ENCODE measurements at regions not wholly inside any gene's neighbourhood (a gene's known extent, or its start where the extent isn't known, plus 50 kb on each side); places are given as distances from the start of the nearest gene placed in this dataset.

GRCh38 chr18:25843791-25844190 is 246.6 kb downstream of the SS18 start:
- Histone ChIP-seq H3K27ac (ENCODE audit: insufficient read depth, low read length) (no peak overlapping the region), H3K9ac (ENCODE audit: insufficient read depth, low read length) (no peak overlapping the region), H3K9me3 (ENCODE audit: control insufficient read depth, insufficient read depth, low read depth, low read length) (no peaks in the 10 kb centered on the region), H3K4me3 (replicated peaks in 1 of 4; ENCODE audit: control extremely low read depth in 1 of 4, insufficient read depth in 1 of 4, low read depth in 3 of 4, low read length in 4 of 4) (no peak overlapping the region), H3K27me3 (ENCODE audit: control insufficient read depth, insufficient read depth, low read length) (no peaks in the 10 kb centered on the region), H2AFZ (ENCODE audit: low read length) (no peak overlapping the region), H3K4me1 (ENCODE audit: control insufficient read depth, extremely low read depth, insufficient read depth, low read length) (no peaks in the 10 kb centered on the region), H3K36me3 (ENCODE audit: control insufficient read depth, insufficient read depth, low read length) (no peaks in the 10 kb centered on the region), H4K20me1 (ENCODE audit: control insufficient read depth, extremely low read depth, insufficient read depth, low read length) (no peaks in the 10 kb centered on the region), H3K79me2 (ENCODE audit: control insufficient read depth, insufficient read depth, low read length) (no peaks in the 10 kb centered on the region), H3K4me2 (ENCODE audit: extremely low read depth, insufficient read depth, low read length) (no peak overlapping the region)
- no peak for DNase-seq (ENCODE audit: low read depth in 2 of 2)
- TF ChIP-seq EZH2 (IDR thresholded peaks at IDR 0.05; ENCODE audit: low read length, missing control alignments): no peak

GRCh38 chr18:25842665-25843064 is 247.7 kb downstream of the SS18 start:
- Histone ChIP-seq H4K20me1 (ENCODE audit: control insufficient read depth, extremely low read depth, insufficient read depth, low read length) (no peaks in the 10 kb centered on the region), H3K27ac (ENCODE audit: insufficient read depth, low read length) (no peak overlapping the region), H3K27me3 (ENCODE audit: control insufficient read depth, insufficient read depth, low read length) (no peaks in the 10 kb centered on the region), H3K9ac (ENCODE audit: insufficient read depth, low read length) (no peak overlapping the region), H3K79me2 (ENCODE audit: control insufficient read depth, insufficient read depth, low read length) (no peaks in the 10 kb centered on the region), H3K9me3 (ENCODE audit: control insufficient read depth, insufficient read depth, low read depth, low read length) (no peaks in the 10 kb centered on the region), H3K4me1 (ENCODE audit: control insufficient read depth, extremely low read depth, insufficient read depth, low read length) (no peaks in the 10 kb centered on the region), H3K4me2 (ENCODE audit: extremely low read depth, insufficient read depth, low read length) (no peak overlapping the region), H3K4me3 (replicated peaks in 1 of 4; ENCODE audit: control extremely low read depth in 1 of 4, insufficient read depth in 1 of 4, low read depth in 3 of 4, low read length in 4 of 4) (no peak overlapping the region), H2AFZ (ENCODE audit: low read length) (no peak overlapping the region), H3K36me3 (ENCODE audit: control insufficient read depth, insufficient read depth, low read length) (no peaks in the 10 kb centered on the region)
- no peak for TF ChIP-seq EZH2 (IDR thresholded peaks at IDR 0.05; ENCODE audit: low read length, missing control alignments)
- TF ChIP-seq CTCF (conservative IDR thresholded peaks at IDR 0.05 in 1 of 2, IDR thresholded peaks at IDR 0.05 in 1 of 2; ENCODE audit: low read depth in 1 of 2, low read length in 2 of 2): no peak
- no peak for DNase-seq (ENCODE audit: low read depth in 2 of 2)

- Histone ChIP-seq H3K4me3 (replicated peaks in 1 of 4; ENCODE audit: control extremely low read depth in 1 of 4, insufficient read depth in 1 of 4, low read depth in 3 of 4, low read length in 4 of 4) (no peak overlapping the region), H3K9ac (ENCODE audit: insufficient read depth, low read length) (no peak overlapping the region), H3K36me3 (ENCODE audit: control insufficient read depth, insufficient read depth, low read length) (no peaks in the 10 kb centered on the region), H3K27me3 (ENCODE audit: control insufficient read depth, insufficient read depth, low read length) (no peaks in the 10 kb centered on the region), H3K4me2 (ENCODE audit: extremely low read depth, insufficient read depth, low read length) (no peak overlapping the region), H3K27ac (ENCODE audit: insufficient read depth, low read length) (no peak overlapping the region), H2AFZ (ENCODE audit: low read length) (no peak overlapping the region), H3K9me3 (ENCODE audit: control insufficient read depth, insufficient read depth, low read depth, low read length) (no peaks in the 10 kb centered on the region), H4K20me1 (ENCODE audit: control insufficient read depth, extremely low read depth, insufficient read depth, low read length) (no peaks in the 10 kb centered on the region), H3K4me1 (ENCODE audit: control insufficient read depth, extremely low read depth, insufficient read depth, low read length) (no peaks in the 10 kb centered on the region), H3K79me2 (ENCODE audit: control insufficient read depth, insufficient read depth, low read length) (no peaks in the 10 kb centered on the region)
- no peak for DNase-seq (ENCODE audit: low read depth in 2 of 2)
- TF ChIP-seq EZH2 (IDR thresholded peaks at IDR 0.05; ENCODE audit: low read length, missing control alignments): no peak
- TF ChIP-seq CTCF (conservative IDR thresholded peaks at IDR 0.05 in 1 of 2, IDR thresholded peaks at IDR 0.05 in 1 of 2; ENCODE audit: low read depth in 1 of 2, low read length in 2 of 2): no peak
Measured at GRCh38 chr18:25834061-25834460, 256.4 kb downstream of the SS18 start.
